Stomach smooth muscle (tissue), 2 donors: ENCODE measurements at regions not wholly inside any gene's neighbourhood (a gene's known extent, or its start where the extent isn't known, plus 50 kb on each side); places are given as distances from the start of the nearest gene placed in this dataset.

ENCODE experiments used
- H3K27ac ChIP-seq: one replicate; pipeline ENCODE4 v1.7.0; 2013; ENCODE audit warnings: mild to moderate bottlenecking, low read length, inconsistent platforms
- H3K27me3 ChIP-seq, 2 donors: one replicate each; pipeline ENCODE4 v1.7.0; 2013; ENCODE audit warnings: low read length in 2 of 2; ENCODE audit not compliant: insufficient read depth in 2 of 2, control insufficient read depth in 1 of 2
- H3K36me3 ChIP-seq, 2 donors: one replicate each; pipeline ENCODE4 v1.7.0; 2013; ENCODE audit warnings: low read length in 2 of 2; ENCODE audit not compliant: control insufficient read depth in 2 of 2, insufficient read depth in 2 of 2
- H3K4me1 ChIP-seq: one replicate; pipeline ENCODE4 v1.7.0; 2013; ENCODE audit warnings: low read length; ENCODE audit not compliant: control insufficient read depth, insufficient read depth
- H3K4me3 ChIP-seq, 2 donors: one replicate each; pipeline ENCODE4 v1.7.0; 2013; ENCODE audit warnings: low read length in 2 of 2
- H3K9ac ChIP-seq, 2 donors: one replicate each; pipeline ENCODE4 v1.7.0; 2013; ENCODE audit warnings: low read length in 2 of 2, mild to moderate bottlenecking in 1 of 2
- H3K9me3 ChIP-seq, 2 donors: one replicate each; pipeline ENCODE4 v1.7.0; 2013; ENCODE audit warnings: low read length in 2 of 2; ENCODE audit not compliant: control insufficient read depth in 2 of 2
- donor health status: healthy.
- donor health status: Pancreatic carcinoma.

- Histone ChIP-seq H3K4me1 (no peaks in the 10 kb centered on the region), H3K4me3 (no peak overlapping the region), H3K9ac (no peak overlapping the region), H3K27me3 (no peaks in the 10 kb centered on the region), H3K36me3 (no peaks in the 10 kb centered on the region), H3K27ac (no peak overlapping the region), H3K9me3 (no peaks in the 10 kb centered on the region)
Observed at GRCh38 chr14:43204816-43205215, 1302.3 kb downstream of the FSCB start.

- H3K27ac ChIP-seq = no peak overlapping the region
- no peak overlapping the region for H3K4me3 ChIP-seq
- H3K9ac ChIP-seq = no peak overlapping the region
- H3K4me1 ChIP-seq = no peaks in the 10 kb centered on the region
- H3K27me3 ChIP-seq = no peaks in the 10 kb centered on the region
- no peaks in the 10 kb centered on the region for H3K36me3 ChIP-seq
- H3K9me3 ChIP-seq = no peaks in the 10 kb centered on the region
Observed at GRCh38 chr14:43200519-43200918, 1306.6 kb downstream of the FSCB start.

- no peaks in the 10 kb centered on the region for H3K9me3 ChIP-seq
- no peaks in the 10 kb centered on the region for H3K36me3 ChIP-seq
- H3K4me1 ChIP-seq = no peaks in the 10 kb centered on the region
- H3K4me3 ChIP-seq = no peak overlapping the region
- no peak overlapping the region for H3K27ac ChIP-seq
- no peaks in the 10 kb centered on the region for H3K27me3 ChIP-seq
- H3K9ac ChIP-seq = no peak overlapping the region
Observed at GRCh38 chr14:43198465-43198864, 1308.6 kb downstream of the FSCB start.

GRCh38 chr14:43184540-43184939 lies 1322.5 kb downstream of the FSCB start:
- H3K4me3 ChIP-seq = no peak overlapping the region
- H3K36me3 ChIP-seq = no peaks in the 10 kb centered on the region
- H3K9me3 ChIP-seq = no peaks in the 10 kb centered on the region
- no peak overlapping the region for H3K27ac ChIP-seq
- H3K27me3 ChIP-seq = no peaks in the 10 kb centered on the region
- H3K4me1 ChIP-seq = no peaks in the 10 kb centered on the region
- H3K9ac ChIP-seq = no peak overlapping the region

GRCh38 chr14:43183916-43184315 lies 1323.2 kb downstream of the FSCB start:
- Histone ChIP-seq H3K27ac (no peak overlapping the region), H3K27me3 (no peaks in the 10 kb centered on the region), H3K4me3 (no peak overlapping the region), H3K9ac (no peak overlapping the region), H3K36me3 (no peaks in the 10 kb centered on the region), H3K9me3 (no peaks in the 10 kb centered on the region), H3K4me1 (no peaks in the 10 kb centered on the region)

- H3K27ac ChIP-seq = no peak overlapping the region
- H3K27me3 ChIP-seq = no peaks in the 10 kb centered on the region
- no peaks in the 10 kb centered on the region for H3K36me3 ChIP-seq
- H3K4me1 ChIP-seq = no peaks in the 10 kb centered on the region
- no peak overlapping the region for H3K4me3 ChIP-seq
- no peak overlapping the region for H3K9ac ChIP-seq
- H3K9me3 ChIP-seq = no peaks in the 10 kb centered on the region
Observed at GRCh38 chr14:43175896-43176295, 1331.2 kb downstream of the FSCB start.

GRCh38 chr14:43172899-43173548 lies 1334.1 kb downstream of the FSCB start:
- no peaks in the 10 kb centered on the region for H3K27me3 ChIP-seq
- no peaks in the 10 kb centered on the region for H3K4me1 ChIP-seq
- H3K9me3 ChIP-seq = no peaks in the 10 kb centered on the region
- no peak overlapping the region for H3K4me3 ChIP-seq
- no peaks in the 10 kb centered on the region for H3K36me3 ChIP-seq
- H3K27ac ChIP-seq = no peak overlapping the region
- H3K9ac ChIP-seq = no peak overlapping the region

- no peaks in the 10 kb centered on the region for H3K36me3 ChIP-seq
- H3K27me3 ChIP-seq = no peaks in the 10 kb centered on the region
- H3K4me3 ChIP-seq = no peak overlapping the region
- H3K9ac ChIP-seq = no peak overlapping the region
- no peak overlapping the region for H3K27ac ChIP-seq
- H3K9me3 ChIP-seq = no peaks in the 10 kb centered on the region
- H3K4me1 ChIP-seq = no peaks in the 10 kb centered on the region
Observed at GRCh38 chr14:43169722-43170121, 1337.4 kb downstream of the FSCB start.

- no peak overlapping the region for H3K9ac ChIP-seq
- no peaks in the 10 kb centered on the region for H3K36me3 ChIP-seq
- no peak overlapping the region for H3K4me3 ChIP-seq
- no peak overlapping the region for H3K27ac ChIP-seq
- H3K27me3 ChIP-seq = no peaks in the 10 kb centered on the region
- no peaks in the 10 kb centered on the region for H3K9me3 ChIP-seq
- no peaks in the 10 kb centered on the region for H3K4me1 ChIP-seq
Observed at GRCh38 chr14:43168371-43168925, 1338.6 kb downstream of the FSCB start.

- no peaks in the 10 kb centered on the region for H3K36me3 ChIP-seq
- no peak overlapping the region for H3K9ac ChIP-seq
- H3K27ac ChIP-seq = no peak overlapping the region
- no peak overlapping the region for H3K4me3 ChIP-seq
- H3K9me3 ChIP-seq = no peaks in the 10 kb centered on the region
- H3K27me3 ChIP-seq = no peaks in the 10 kb centered on the region
- no peaks in the 10 kb centered on the region for H3K4me1 ChIP-seq
Observed at GRCh38 chr14:43166163-43166562, 1340.9 kb downstream of the FSCB start.

GRCh38 chr14:43165651-43166050 lies 1341.4 kb downstream of the FSCB start:
- Histone ChIP-seq H3K9me3 (no peaks in the 10 kb centered on the region), H3K27me3 (no peaks in the 10 kb centered on the region), H3K9ac (no peak overlapping the region), H3K36me3 (no peaks in the 10 kb centered on the region), H3K27ac (no peak overlapping the region), H3K4me1 (no peaks in the 10 kb centered on the region), H3K4me3 (no peak overlapping the region)
